Aorta (tissue), 5 donors: ENCODE measurements at regions not wholly inside any gene's neighbourhood (a gene's known extent, or its start where the extent isn't known, plus 50 kb on each side); places are given as distances from the start of the nearest gene placed in this dataset.

Experiments
- ATAC-seq: fragments of 200-7000 bp; cut with Tn5 transposase; one replicate; pipeline ENCODE4 v1.9.1; 2022; ENCODE audit warnings: moderate library complexity; ENCODE audit not compliant: low FRiP score
- DNase-seq, 2 donors: peaks; one replicate each; pipeline ENCODE4 v3.0.0-alpha.2; 2020
- H3K27ac ChIP-seq, 2 donors: one replicate each; pipeline ENCODE4 v1.5.1; 2013; ENCODE audit warnings: low read length in 2 of 2, mild to moderate bottlenecking in 2 of 2, moderate library complexity in 2 of 2, control low read depth in 1 of 2, inconsistent platforms in 1 of 2, low read depth in 1 of 2
- H3K27me3 ChIP-seq, 2 donors: one replicate each; pipeline ENCODE4 v1.6.1; 2013; ENCODE audit warnings: control low read depth in 1 of 2, low read length in 1 of 2, mild to moderate bottlenecking in 1 of 2, moderate library complexity in 1 of 2; ENCODE audit not compliant: insufficient read depth in 2 of 2, control insufficient read depth in 1 of 2
- H3K36me3 ChIP-seq, 2 donors: one replicate each; pipeline ENCODE4 v1.6.1; 2013; ENCODE audit warnings: control low read depth in 1 of 2, low read length in 1 of 2, mild to moderate bottlenecking in 1 of 2; ENCODE audit not compliant: insufficient read depth in 2 of 2, control insufficient read depth in 1 of 2
- H3K4me1 ChIP-seq, 2 donors: one replicate each; pipeline ENCODE4 v1.6.1; 2013; ENCODE audit warnings: low read length in 2 of 2, control low read depth in 1 of 2, mild to moderate bottlenecking in 1 of 2, moderate library complexity in 1 of 2; ENCODE audit not compliant: insufficient read depth in 2 of 2, control insufficient read depth in 1 of 2
- H3K4me3 ChIP-seq, 2 donors: one replicate each; pipeline ENCODE4 v1.5.1; 2013; ENCODE audit warnings: low read length in 2 of 2, control low read depth in 1 of 2, mild to moderate bottlenecking in 1 of 2
- H3K9me3 ChIP-seq: one replicate; pipeline ENCODE4 v1.6.1; 2013; ENCODE audit warnings: mild to moderate bottlenecking, low read length; ENCODE audit not compliant: control insufficient read depth
- WGBS, 2 donors: extraction: QIAGEN DNeasy Blood & Tissue Kit; methylation state at CpG; one replicate each; pipeline ENCODE4 v1.1.7; 2013; 5-methylcytosine and 5-hydroxymethylcytosine counted together
- intact Hi-C, 2 donors: fragments of 100-400 bp; cut with DNase I; formaldehyde crosslinking; loops; one replicate each; pipeline versions ENCODE4 v1.14.2 to v1.15.0; 2022
- donor health status: healthy with polysubstance abuse.
- donor health status: Bipolar disorder and iron deficiency.
- donor health status: DM: no; HTN: no; CAD: no.
- donor health status: DM: no; HTN: no; CAD: no.
- donor health status: DM: yes; HTN: yes; CAD: no.

DNA sequence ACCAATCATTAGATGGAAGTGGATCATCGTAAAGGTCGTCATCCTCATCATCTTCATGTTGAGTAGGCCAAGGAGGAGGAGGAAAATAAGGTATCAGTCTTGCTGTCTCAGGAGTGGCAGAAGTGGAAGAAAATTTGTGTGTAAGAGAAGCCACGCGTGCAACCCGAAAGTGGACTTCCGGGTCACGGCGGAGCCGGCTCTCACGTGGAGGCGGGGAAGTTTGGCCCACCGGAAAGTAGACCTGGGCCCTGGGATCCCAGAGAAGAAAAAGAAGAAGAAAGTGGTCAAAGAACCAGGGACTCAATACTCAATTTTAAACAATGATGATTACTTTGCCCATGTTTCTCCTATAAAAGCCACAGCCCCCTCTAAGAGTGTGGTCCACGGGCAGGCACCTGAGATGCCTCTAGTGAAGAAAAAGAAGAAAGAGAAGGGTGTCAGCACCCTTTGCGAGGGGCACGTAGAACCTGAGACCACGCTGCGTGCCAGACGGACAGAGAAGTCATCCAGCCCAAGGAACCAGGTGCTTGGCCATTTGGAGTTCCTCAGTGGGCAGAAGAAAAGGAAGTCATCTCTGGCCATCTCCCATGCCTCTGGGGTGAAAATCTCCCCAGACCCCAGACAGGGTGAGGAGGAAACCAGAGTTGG is 365.8 kb downstream of the BCAT1 start:
- intact Hi-C loops = no loop called here
- 97 to 98% methylated on average over 18 of the region's 18 CpGs for WGBS, 2 donors
- H3K36me3 ChIP-seq = no peaks in the 10 kb centered on the region
- H3K27ac ChIP-seq = no peak overlapping the region
- no peaks in the 10 kb centered on the region for H3K4me1 ChIP-seq
- no peak for ATAC-seq
- no peaks in the 10 kb centered on the region for H3K27me3 ChIP-seq
- peaks cover 2% of the 10 kb centered on the region for H3K9me3 ChIP-seq
- no peak overlapping the region for H3K4me3 ChIP-seq
- DNase-seq = no peak

DNA sequence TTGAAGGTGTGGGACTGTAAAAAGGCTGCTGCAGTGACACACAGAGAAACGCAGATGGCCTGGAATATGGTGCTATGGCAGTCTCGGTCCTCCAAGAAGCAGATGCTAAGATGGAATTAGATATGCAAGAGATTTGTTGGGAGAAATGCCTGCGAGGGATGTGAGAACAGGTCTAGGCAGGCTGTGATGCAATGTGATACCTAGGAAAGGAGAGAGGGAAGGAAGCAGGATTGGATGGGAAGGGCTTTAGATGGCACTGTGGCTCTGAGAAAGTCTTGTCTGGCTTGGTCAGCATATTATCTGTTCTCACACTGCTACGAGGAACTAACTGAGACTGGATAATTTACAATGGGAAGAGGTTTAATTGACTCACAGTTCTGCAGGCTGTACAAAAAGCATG is 374.4 kb downstream of the BCAT1 start:
- DNase-seq = no peak
- intact Hi-C loops = no loop called here
- no peaks in the 10 kb centered on the region for H3K36me3 ChIP-seq
- H3K4me3 ChIP-seq = no peak overlapping the region
- ATAC-seq = no peak
- no peaks in the 10 kb centered on the region for H3K27me3 ChIP-seq
- no peak overlapping the region for H3K27ac ChIP-seq
- 91 to 92% methylated on average over 4 of the region's 4 CpGs for WGBS, 2 donors
- H3K4me1 ChIP-seq = no peaks in the 10 kb centered on the region
- no peaks in the 10 kb centered on the region for H3K9me3 ChIP-seq

DNA sequence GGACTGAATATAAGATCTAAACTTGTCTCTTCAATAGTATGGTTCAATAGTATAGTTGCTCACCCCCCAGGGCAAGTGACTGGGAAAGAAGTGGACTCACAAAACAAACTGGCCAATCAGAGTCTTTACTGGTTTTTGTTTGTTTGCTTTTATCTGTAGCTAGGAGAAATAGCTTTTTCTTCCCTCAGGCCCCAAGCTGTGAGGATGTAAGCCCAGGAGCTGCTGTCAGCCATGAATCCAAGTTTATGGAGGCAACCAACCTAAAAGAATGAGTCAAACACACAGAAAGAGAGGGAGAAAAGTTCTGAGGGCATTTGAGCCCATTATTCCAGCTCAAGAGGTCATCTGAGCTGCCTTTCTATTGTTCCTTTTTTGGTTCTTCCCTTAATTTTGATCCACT is 375.3 kb downstream of the BCAT1 start:
- Histone ChIP-seq H3K36me3 (no peaks in the 10 kb centered on the region), H3K9me3 (no peaks in the 10 kb centered on the region), H3K4me1 (no peaks in the 10 kb centered on the region), H3K4me3 (no peak overlapping the region), H3K27me3 (no peaks in the 10 kb centered on the region), H3K27ac (no peak overlapping the region)
- DNase-seq = no peak
- intact Hi-C loops = no loop called here
- ATAC-seq = no peak

DNA sequence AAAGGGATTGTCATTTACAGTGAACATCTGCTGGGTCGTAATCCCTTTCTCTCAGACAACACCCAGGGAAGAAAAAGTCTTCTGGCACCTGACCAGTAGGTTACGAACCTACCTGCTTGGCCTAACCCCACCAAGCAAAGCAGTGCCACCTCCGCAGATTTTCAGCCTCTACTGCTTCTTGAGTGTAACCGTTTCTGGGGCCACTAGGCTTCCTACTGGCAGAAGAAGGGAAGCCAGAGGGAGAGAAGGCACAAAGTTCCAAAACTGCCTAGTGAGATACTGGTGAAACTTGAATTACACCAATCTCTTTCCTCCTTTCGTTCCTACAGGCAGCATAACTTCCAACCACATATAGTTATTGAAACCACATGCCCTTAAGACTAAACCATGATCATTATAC is 383.6 kb downstream of the BCAT1 start:
- 85 to 91% methylated on average over 5 of the region's 5 CpGs for WGBS, 2 donors
- no peaks in the 10 kb centered on the region for H3K9me3 ChIP-seq
- no peak overlapping the region for H3K4me3 ChIP-seq
- DNase-seq = no peak
- ATAC-seq = no peak
- H3K36me3 ChIP-seq = no peaks in the 10 kb centered on the region
- no peaks in the 10 kb centered on the region for H3K27me3 ChIP-seq
- intact Hi-C loops = no loop called here
- no peak overlapping the region for H3K27ac ChIP-seq
- H3K4me1 ChIP-seq = no peaks in the 10 kb centered on the region

DNA sequence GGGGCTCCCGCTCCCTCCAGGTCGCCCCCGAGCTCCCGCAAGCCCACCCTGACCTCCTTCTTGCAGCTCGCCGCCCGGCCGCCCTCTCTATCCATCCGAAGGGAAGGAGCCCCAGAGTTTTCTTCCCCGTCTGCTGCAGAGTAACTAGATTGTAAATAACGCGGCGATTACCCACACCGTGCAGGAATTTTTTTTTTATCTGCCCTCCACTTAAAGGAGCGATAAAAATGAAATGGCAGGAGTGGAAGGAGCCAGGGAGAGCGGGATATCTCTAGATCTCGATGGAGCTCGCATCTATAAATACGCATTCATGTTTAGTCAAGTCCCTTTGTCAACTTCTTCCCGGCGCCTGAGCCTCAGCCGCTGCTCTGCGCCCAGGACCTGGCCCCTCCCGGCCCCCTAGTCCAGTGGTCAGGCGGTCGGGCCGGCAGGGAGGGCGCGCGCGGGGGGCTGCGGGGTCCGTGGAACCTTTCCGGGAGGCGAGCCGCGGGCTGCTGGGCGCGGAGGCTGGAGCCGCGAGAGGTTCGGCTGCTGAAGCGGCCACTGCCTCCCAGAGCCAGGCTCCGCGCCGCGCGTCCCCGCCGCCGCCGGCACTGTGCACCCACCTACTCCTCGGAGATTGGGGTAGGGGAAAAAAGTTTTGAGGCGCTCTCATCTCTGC is 386.0 kb downstream of the BCAT1 start:
- H3K4me3 ChIP-seq = peak overlapping the region; percentile 90 to 93
- no peaks in the 10 kb centered on the region for H3K27me3 ChIP-seq
- H3K4me1 ChIP-seq = peaks cover 0 to 2% of the 10 kb centered on the region in 2 donors
- ATAC-seq (peak; percentile 55), DNase-seq (peak; percentile 60 to 84)
- H3K27ac ChIP-seq = peak overlapping the region; percentile 45 to 64
- 1% methylated on average over 49 to 54 of the region's 54 CpGs for WGBS, 2 donors
- intact Hi-C loops = loop anchor here in 1 of 2 donors (2.0 kb wide), 1 partner anchor 38 kb away; no protein-coding TSS in a partner anchor
- H3K9me3 ChIP-seq = no peaks in the 10 kb centered on the region
- H3K36me3 ChIP-seq = no peaks in the 10 kb centered on the region

DNA sequence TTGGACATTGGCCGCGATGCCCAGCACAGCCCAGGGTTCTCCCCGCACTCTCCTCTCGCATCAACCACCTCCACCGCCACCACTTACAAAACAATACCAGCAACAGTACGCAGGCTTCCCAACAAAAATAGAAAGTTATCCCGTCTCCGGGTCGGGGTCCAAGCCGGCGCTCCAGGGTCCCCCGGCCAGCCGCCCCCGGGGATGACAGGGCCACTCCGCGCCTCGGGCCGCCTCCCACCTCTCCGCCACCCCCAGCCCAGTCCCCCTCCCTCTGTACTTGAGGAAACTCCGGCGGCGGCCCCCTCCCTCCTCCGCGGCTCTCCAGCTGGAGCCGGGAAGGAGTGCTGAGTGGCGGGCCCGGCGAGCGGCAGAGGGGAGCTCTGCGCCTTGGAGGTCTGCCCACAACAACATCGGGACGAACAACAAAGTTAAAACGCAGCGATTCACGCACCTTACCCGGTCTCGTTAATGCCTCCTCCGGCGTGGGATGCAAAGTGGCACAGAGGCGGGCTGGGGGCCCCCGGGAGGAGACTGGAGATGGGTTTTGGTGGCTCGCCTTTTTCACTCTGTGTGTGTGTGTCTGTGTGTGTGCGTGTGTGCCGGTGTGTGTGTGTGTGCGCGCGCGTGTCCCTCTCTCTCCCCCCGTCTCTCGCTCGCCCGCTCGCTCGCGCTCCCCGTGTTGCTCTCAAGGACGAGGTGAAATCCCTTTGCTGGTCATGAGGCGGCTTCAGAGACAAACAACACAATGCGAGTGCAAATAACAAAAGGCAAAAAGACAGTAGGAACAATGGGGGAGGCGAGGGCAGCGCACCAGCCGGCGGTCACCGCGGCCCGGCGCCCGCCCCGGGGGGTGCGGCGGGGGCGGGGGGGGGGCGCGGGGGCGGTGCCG is 386.8 kb downstream of the BCAT1 start:
- H3K4me3 ChIP-seq = peak overlapping the region; percentile 90 to 93
- H3K9me3 ChIP-seq = no peaks in the 10 kb centered on the region
- no peaks in the 10 kb centered on the region for H3K36me3 ChIP-seq
- WGBS, 2 donors = 0% methylated on average over 59 to 76 of the region's 76 CpGs
- peak; percentile 88 for ATAC-seq
- H3K27ac ChIP-seq = peak overlapping the region; percentile 80 to 90
- H3K4me1 ChIP-seq = peaks cover 0 to 2% of the 10 kb centered on the region in 2 donors
- peak; percentile 85 to 90 for DNase-seq
- intact Hi-C loops = loop anchor here in 1 of 2 donors (2.0 kb wide), 1 partner anchor 39 kb away; no protein-coding TSS in a partner anchor
- H3K27me3 ChIP-seq = no peaks in the 10 kb centered on the region

DNA sequence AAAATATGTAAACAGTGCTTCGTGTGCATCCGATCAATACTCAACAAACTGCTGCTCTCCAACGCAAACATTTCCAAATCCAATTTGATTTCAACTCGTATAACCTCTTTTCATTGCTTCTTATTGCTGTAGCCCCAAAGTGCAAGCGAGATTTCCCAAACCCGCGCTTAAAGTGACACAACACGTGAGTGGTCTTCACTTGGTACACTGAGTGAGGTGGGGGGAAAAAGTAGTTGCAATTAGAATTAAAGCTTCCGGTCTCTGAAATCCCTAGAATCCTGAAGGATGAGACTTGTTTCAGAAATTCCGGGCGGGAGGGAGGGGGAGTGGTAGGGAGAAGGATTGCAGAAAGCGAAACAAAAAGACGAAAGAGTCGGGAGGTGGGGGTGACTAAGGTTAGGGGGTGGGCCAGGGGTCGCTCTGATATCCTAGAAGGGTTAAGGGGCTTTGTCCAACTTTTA is 387.5 kb downstream of the BCAT1 start:
- no peaks in the 10 kb centered on the region for H3K9me3 ChIP-seq
- H3K27ac ChIP-seq = peak overlapping the region; percentile 80 to 90
- intact Hi-C loops = no loop called here
- whole genome bisulfite sequencing, 2 donors = 1% methylated on average over 15 of the region's 15 CpGs
- peak overlapping the region; percentile 90 to 93 for H3K4me3 ChIP-seq
- DNase-seq (peak in 1 of 2 donors; percentile 22), ATAC-seq (peak; percentile 63)
- H3K36me3 ChIP-seq = no peaks in the 10 kb centered on the region
- no peaks in the 10 kb centered on the region for H3K27me3 ChIP-seq
- peaks cover 0 to 2% of the 10 kb centered on the region in 2 donors for H3K4me1 ChIP-seq

DNA sequence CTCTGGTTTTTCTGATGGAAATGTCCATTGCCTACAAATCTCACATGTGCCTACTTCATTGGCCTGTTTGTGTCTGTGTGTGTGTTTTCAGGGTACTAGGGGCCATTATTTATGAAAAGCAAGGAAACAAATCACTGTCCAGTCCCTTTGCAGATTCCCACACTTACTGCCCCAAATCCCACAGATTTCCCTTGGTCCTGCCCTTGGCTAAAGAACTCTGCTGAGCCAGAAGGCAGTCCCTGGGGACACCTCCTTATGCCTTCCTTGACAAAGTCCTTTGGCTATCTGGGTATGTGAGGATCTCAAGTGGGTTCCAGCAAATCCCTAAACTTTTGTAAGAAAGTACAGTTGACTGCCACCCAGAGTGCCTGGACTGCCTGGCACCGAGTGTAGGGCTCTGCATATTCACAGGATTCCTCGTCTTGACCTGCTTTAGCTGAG is 388.1 kb downstream of the BCAT1 start:
- H3K27me3 ChIP-seq = no peaks in the 10 kb centered on the region
- intact Hi-C loops = no loop called here
- peaks cover 0 to 1% of the 10 kb centered on the region in 2 donors for H3K36me3 ChIP-seq
- peak overlapping the region; percentile 90 to 93 for H3K4me3 ChIP-seq
- DNase-seq = peak; percentile 51 to 64
- ATAC-seq = peak; percentile 19
- H3K27ac ChIP-seq = peak overlapping the region; percentile 70 to 90
- WGBS, 2 donors = 0 to 2% methylated on average over 2 of the region's 2 CpGs
- H3K9me3 ChIP-seq = no peaks in the 10 kb centered on the region
- H3K4me1 ChIP-seq = peaks cover 1 to 2% of the 10 kb centered on the region in 2 donors
